ENCODE measurements at regions not wholly inside any gene's neighbourhood (a gene's known extent, or its start where the extent isn't known, plus 50 kb on each side); places are given as distances from the start of the nearest gene placed in this dataset.

- no peak overlapping the region for H3K27ac ChIP-seq (ENCODE audit: extremely low read depth, low read depth, low read length)
- BruUV-seq (replicated peaks): no TSS peak
- H3K9me1 ChIP-seq (ENCODE audit: control insufficient read depth, insufficient read depth, low read length): no peaks in the 10 kb centered on the region
- no peak for ATAC-seq
- H3K4me1 ChIP-seq (replicated peaks in 1 of 2; ENCODE audit: control insufficient read depth in 2 of 2, insufficient read depth in 2 of 2, low read length in 2 of 2): peaks cover 9 to 13% of the 10 kb centered on the region in 2 experiments; a peak in 4 of 5 replicates
- H4K20me1 ChIP-seq (replicated peaks; ENCODE audit: control insufficient read depth, insufficient read depth, low read length): no peaks in the 10 kb centered on the region
- peak overlapping the region in 1 of 2 experiments; percentile 55; a peak in 2 of 4 replicates for H3K9ac ChIP-seq (ENCODE audit: insufficient read depth in 1 of 2, low read depth in 2 of 2, low read length in 2 of 2)
- TF ChIP-seq KLF10 (CRISPR knock-in tag; IDR thresholded peaks at IDR 0.05) (no peak), NFYB (IDR thresholded peaks at IDR 0.05; ENCODE audit: extremely low read depth, insufficient read length) (no peak), CCAR2 (IDR thresholded peaks at IDR 0.05; ENCODE audit: low read depth, low read length) (no peak), BCOR (IDR thresholded peaks at IDR 0.05) (no peak), ZNF175 (CRISPR knock-in tag; IDR thresholded peaks at IDR 0.05; ENCODE audit: low read depth) (no peak), CTCFL (IDR thresholded peaks at IDR 0.05; ENCODE audit: borderline replicate concordance, insufficient read depth, low read depth, low read length, poor library complexity, severe bottlenecking) (no peak), KLF6 (CRISPR knock-in tag; IDR thresholded peaks at IDR 0.05; ENCODE audit: borderline replicate concordance) (no peak), MEF2A (IDR thresholded peaks at IDR 0.05; ENCODE audit: control insufficient read depth, low read depth, low read length) (no peak), ZNF282 (CRISPR knock-in tag; IDR thresholded peaks at IDR 0.05) (no peak), POLR3G (IDR thresholded peaks at IDR 0.05; ENCODE audit: extremely low read depth, insufficient read length, insufficient replicate concordance) (no peak), GTF2B (IDR thresholded peaks at IDR 0.05; ENCODE audit: extremely low read depth, insufficient read length) (no peak), HIVEP1 (CRISPR knock-in tag; IDR thresholded peaks at IDR 0.05) (no peak), PPARD (CRISPR knock-in tag; IDR thresholded peaks at IDR 0.05) (no peak), ZNF780A (CRISPR knock-in tag; IDR thresholded peaks at IDR 0.05) (no peak), NFATC3 (IDR thresholded peaks at IDR 0.05) (no peak)
- TF ChIP-seq, protein P1, sequence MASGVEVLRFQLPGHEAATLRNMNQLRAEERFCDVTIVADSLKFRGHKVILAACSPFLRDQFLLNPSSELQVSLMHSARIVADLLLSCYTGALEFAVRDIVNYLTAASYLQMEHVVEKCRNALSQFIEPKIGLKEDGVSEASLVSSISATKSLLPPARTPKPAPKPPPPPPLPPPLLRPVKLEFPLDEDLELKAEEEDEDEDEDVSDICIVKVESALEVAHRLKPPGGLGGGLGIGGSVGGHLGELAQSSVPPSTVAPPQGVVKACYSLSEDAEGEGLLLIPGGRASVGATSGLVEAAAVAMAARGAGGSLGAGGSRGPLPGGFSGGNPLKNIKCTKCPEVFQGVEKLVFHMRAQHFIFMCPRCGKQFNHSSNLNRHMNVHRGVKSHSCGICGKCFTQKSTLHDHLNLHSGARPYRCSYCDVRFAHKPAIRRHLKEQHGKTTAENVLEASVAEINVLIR (CRISPR knock-in tag; IDR thresholded peaks at IDR 0.05): no peak
- H3K27me3 ChIP-seq (ENCODE audit: control insufficient read depth in 2 of 2, insufficient read depth in 2 of 2, low read length in 2 of 2): no peaks in the 10 kb centered on the region
- in situ Hi-C loops (cut with MboI): no loop called here
- no peak overlapping the region for H2AFZ ChIP-seq (ENCODE audit: low read depth, low read length)
- no peaks in the 10 kb centered on the region for H3K36me3 ChIP-seq (ENCODE audit: control insufficient read depth, insufficient read depth, low read length)
- no peak for DNase-seq (ENCODE audit: extremely low read depth in 1 of 4, low spot score in 3 of 4)
- no peak for FAIRE-seq
- intact Hi-C loops (cut with micrococcal nuclease): loop anchor here (10.0 kb wide), 1 partner anchor 211 kb away; no protein-coding TSS in a partner anchor
- H3K4me2 ChIP-seq (ENCODE audit: insufficient read depth, low read length): no peak overlapping the region
- H3K79me2 ChIP-seq (ENCODE audit: control insufficient read depth, insufficient read depth, low read length): no peaks in the 10 kb centered on the region
- H3K9me3 ChIP-seq (replicated peaks; ENCODE audit: control insufficient read depth, insufficient read depth, low read depth, low read length): no peaks in the 10 kb centered on the region
- H3K4me3 ChIP-seq: no peak overlapping the region
- ChIA-PET CTCF (ENCODE audit: low intra/inter-chr PET ratio) (interaction anchor here (0.6 to 2.4 kb wide), 2 partner anchors 109 to 110 kb away, joined by 3 to 33 read pairs; no protein-coding TSS in a partner anchor), POLR2A (interaction anchor here (0.5 to 1.5 kb wide), 4 partner anchors 10 to 171 kb away, joined by 3 to 8 read pairs (median 3); no protein-coding TSS in a partner anchor)
- 64% methylated on average over 6 of the region's 6 CpGs for WGBS (ENCODE audit: insufficient coverage, low coverage, missing lambda C conversion rate)
These were observed 57.0 kb upstream of the LYVE1 start for GRCh38 chr11:10625281-10625981.
